ENCODE measurements at regions not wholly inside any gene's neighbourhood (a gene's known extent, or its start where the extent isn't known, plus 50 kb on each side); places are given as distances from the start of the nearest gene placed in this dataset.

- peaks cover 2 to 4% (median 2%) of the 10 kb centered on the region in 3 experiments; a peak in 4 of 7 replicates for H3K36me3 Mint-ChIP-seq (ENCODE audit: insufficient read depth in 1 of 3, low read depth in 3 of 3)
- Histone ChIP-seq H4K91ac (ENCODE audit: insufficient read length, low read depth, low read length) (no peak overlapping the region), H3K4me1 (ENCODE audit: insufficient read depth, low read length) (no peaks in the 10 kb centered on the region), H2BK120ac (ENCODE audit: low read depth, low read length, poor library complexity, severe bottlenecking) (no peak overlapping the region), H2BK20ac (ENCODE audit: low read depth, low read length, poor library complexity, severe bottlenecking) (no peak overlapping the region), H3K23ac (ENCODE audit: insufficient read length, low read depth, low read length) (no peak overlapping the region), H3K4me2 (ENCODE audit: insufficient read depth, insufficient read length, low read length) (no peak overlapping the region), H3T11ph (ENCODE audit: low read length) (no peak overlapping the region), H3K9ac (ENCODE audit: extremely low read depth, insufficient read length, low read length) (no peak overlapping the region), H3K4ac (ENCODE audit: low read depth, low read length) (no peak overlapping the region), H3K79me2 (ENCODE audit: insufficient read depth, low read length) (no peaks in the 10 kb centered on the region), H3K18ac (ENCODE audit: insufficient read length, low read depth, low read length) (no peak overlapping the region), H2BK5ac (ENCODE audit: insufficient read length, low read length) (no peak overlapping the region), H3K79me1 (ENCODE audit: insufficient read depth, low read depth, low read length, poor library complexity, severe bottlenecking) (no peaks in the 10 kb centered on the region), H4K5ac (ENCODE audit: insufficient read length, low read depth, low read length) (no peak overlapping the region), H4K20me1 (ENCODE audit: control insufficient read depth, insufficient read depth, insufficient read length) (no peaks in the 10 kb centered on the region), H3K56ac (ENCODE audit: insufficient read length, low read depth, low read length) (no peak overlapping the region), H3K23me2 (ENCODE audit: insufficient read length, low read depth, low read length, poor library complexity, severe bottlenecking) (no peaks in the 10 kb centered on the region), H3K27me3 (ENCODE audit: insufficient read depth, low read length) (no peaks in the 10 kb centered on the region), H3K9me3 (ENCODE audit: control insufficient read depth, low read depth, low read length) (no peaks in the 10 kb centered on the region), H2AK5ac (ENCODE audit: insufficient read length, low read length) (no peak overlapping the region), H3K14ac (ENCODE audit: insufficient read depth, low read length) (no peak overlapping the region), H2AFZ (ENCODE audit: low read length) (no peak overlapping the region), H3K27ac (ENCODE audit: insufficient read length, low read depth, low read length) (no peak overlapping the region), H2BK12ac (ENCODE audit: insufficient read length, low read depth, low read length) (no peak overlapping the region), H2BK15ac (ENCODE audit: low read depth, low read length) (no peak overlapping the region), H4K8ac (replicated peaks; ENCODE audit: insufficient read length, low read depth, low read length) (no peak overlapping the region)
- no peak overlapping the region; a peak in 1 of 7 replicates for H3K27ac Mint-ChIP-seq
- H3K4me1 Mint-ChIP-seq, result peaks cover 18 to 21% of the 10 kb centered on the region in 2 experiments
- no CpG with 5 or more reads among the region's 1 CpG for WGBS (ENCODE audit: extremely low coverage, insufficient read length, low lambda C conversion rate)
- no peak for TF ChIP-seq CTCF (conservative IDR thresholded peaks at IDR 0.05)
- DNase-seq, result peak; percentile 41
- H3K4me3 Mint-ChIP-seq, result no peak overlapping the region
- H3K27me3 Mint-ChIP-seq (ENCODE audit: low read depth), result no peaks in the 10 kb centered on the region; the same call in 1 of the 2 replicates
- H3K9me3 Mint-ChIP-seq, result peaks cover 0 to 2% of the 10 kb centered on the region in 2 experiments; a peak in 4 of 5 replicates
Measured at GRCh38 chr12:98385641-98386040, 129.7 kb upstream of the TMPO start.

All from H9 (cell line).